Stimulated activated CD8-positive, alpha-beta memory T cell treated with anti-CD3 and anti-CD28 coated beads, Interleukin-7, amount 100 ng/mL, for 48 hours (primary cell): ENCODE measurements at regions not wholly inside any gene's neighbourhood (a gene's known extent, or its start where the extent isn't known, plus 50 kb on each side); places are given as distances from the start of the nearest gene placed in this dataset.
"Not testable (repeated sequence)": the region's sequence is repeated elsewhere in the genome, so short reads cannot be mapped to it uniquely, and the experiment has no call there.

Experiments
- DNase-seq, 2 donors: peaks; one replicate each; pipeline ENCODE4 v3.0.0-alpha.2; 2020; ENCODE audit warnings: low read depth in 1 of 2; ENCODE audit errors: extremely low read depth in 1 of 2

DNA sequence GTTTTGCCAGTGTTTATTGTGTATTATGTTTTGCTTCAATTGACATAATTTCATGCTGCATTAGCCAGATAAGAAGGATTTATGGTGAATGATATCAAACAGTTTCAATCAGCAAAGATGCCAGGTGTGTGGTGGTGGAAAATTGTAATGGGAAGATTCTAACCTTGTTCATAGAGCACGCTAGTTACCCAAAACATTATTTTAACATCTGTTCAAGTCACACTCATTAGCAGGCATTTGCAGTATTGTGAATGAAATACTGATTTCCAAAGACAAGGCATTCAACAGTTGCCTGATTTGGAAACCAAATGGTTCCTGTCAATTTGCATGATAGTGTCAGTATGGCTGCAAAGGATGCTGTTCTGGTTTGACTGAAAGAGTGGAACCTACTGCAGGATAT is 129.7 kb downstream of the EPC1 start:
- no peak for DNase-seq

GRCh38 chr10:32213838-32214237 is 133.1 kb downstream of the EPC1 start:
- DNase-seq: not testable (repeated sequence)

- no peak for DNase-seq
Measured at GRCh38 chr10:32211046-32211363, 136.0 kb downstream of the EPC1 start.

DNA sequence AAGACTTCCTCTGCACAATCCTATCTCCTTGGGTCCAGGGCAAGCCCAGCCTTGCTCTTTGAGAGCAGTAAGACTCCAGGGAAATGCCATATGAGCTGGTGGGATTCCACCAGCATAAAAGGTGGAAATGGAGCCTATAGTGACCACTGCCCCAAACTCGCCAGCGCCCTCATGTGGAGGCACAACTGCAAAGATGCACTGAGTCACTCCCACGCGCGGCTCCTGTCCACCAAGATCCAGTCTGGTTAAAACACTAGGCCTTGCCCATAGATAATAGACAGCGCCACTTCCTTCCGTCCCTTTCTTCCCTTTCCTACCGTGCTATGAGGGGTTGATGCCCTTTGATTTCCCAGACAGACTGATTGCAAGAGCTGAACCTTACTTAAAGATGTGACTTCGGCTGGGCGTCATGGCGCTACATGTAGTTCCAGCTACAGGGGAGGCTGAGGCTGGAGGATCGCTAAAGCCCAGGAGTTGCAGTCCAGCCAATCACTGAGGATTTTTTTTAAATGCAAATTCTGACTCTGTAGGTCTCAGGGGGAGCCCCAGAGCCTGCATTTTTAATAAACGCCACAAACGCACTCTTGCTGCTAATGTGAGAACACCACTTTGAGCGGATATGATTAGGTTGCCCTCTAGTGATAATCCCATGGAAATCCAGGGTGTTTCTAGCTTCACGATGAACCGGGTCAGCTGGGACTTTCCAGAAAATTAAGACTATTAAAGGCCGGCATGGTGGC is 136.5 kb downstream of the EPC1 start:
- peak in 1 of 2 donors; percentile 11 for DNase-seq

- not testable (repeated sequence) for DNase-seq
Measured at GRCh38 chr10:32208005-32208404, 139.0 kb downstream of the EPC1 start.

DNA sequence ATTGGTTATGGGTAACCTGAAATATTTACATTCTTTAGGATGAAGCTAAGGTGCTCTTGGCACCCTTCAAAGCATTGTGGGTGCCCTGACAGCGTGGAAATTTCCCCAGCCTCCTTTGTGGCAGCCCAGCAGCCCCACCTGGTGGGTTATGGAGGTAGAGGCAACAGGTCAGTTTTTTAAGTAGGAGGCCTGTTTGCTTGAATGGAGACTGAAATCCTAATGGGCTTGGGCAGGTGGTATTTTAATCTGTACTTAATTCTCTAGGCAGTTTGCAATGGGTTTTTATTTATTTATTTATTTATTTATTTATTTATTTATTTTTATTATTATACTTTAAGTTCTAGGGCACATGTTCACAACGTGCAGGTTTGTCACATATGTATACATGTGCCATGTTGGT is 139.4 kb downstream of the EPC1 start:
- DNase-seq: peak; percentile 10 to 26

DNA sequence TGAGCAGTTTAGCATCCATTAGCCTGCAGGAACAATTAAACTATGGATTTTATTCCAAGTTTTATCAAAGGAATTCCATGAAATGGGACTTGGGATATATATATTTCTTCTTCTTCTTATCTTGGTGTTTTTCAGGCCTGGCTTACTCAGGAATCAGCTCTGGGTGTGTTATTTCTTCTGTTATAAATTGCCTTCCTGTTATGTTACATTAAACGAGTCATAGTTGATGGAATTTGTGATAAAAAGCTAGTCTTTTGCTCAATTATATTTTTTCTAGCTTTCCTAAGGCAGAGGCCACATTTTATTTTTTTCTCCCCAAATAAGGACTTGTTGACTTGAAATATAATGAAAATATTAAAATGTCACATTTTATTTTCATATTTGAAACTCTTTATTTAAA is 141.3 kb downstream of the EPC1 start:
- no peak for DNase-seq

- DNase-seq: no peak
Measured at GRCh38 chr10:32204606-32205005, 142.4 kb downstream of the EPC1 start.

GRCh38 chr10:32199714-32200394 is 143.6 kb upstream of the KIF5B start:
- DNase-seq: no peak

DNA sequence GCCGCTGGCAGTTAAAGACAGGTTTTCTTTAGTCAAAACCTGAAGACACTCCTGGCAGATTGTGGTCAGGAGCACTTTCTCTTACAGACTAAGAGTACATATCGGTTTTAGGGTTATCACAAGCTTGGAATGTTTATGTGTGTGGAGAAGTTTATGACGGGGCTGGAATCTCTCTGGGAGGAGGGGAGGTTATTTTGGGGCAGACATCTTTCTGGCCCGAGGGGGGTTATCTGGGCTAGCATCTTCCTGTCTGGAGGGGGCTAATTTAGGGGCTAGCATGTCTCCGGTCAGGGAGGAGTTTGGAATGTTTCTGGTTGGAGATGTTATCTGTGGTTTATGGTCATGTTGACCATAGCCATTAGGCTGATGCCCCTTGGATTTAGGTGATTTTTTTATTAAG is 141.2 kb upstream of the KIF5B start:
- DNase-seq: no peak

DNA sequence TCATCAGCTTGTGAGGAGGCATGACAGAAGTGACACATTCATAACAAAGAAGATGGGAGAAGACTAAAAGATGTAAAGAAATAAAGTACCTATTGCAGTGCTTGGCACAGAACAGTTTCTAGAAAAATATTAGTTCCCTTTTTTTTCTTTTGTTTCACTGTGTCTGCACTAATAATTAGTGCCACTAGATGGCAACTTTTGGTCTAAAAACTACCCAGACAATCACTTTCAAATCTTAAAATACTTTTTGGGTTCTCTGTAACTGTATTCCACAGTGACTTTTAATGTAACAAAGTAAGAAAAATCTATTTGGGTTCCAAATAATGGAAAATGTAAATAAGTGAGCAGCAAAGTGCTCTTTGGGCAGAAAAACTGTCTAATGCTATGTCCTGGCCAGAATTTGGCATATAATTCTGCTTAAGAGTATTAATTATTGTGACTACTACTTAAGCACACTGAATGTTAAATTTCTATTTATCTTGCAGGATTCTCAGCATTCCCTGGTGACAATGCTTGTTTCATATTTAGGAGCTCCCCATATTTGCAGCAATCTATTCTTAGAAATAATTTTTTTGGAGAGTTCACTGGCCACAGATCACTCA is 134.8 kb upstream of the KIF5B start:
- DNase-seq: no peak

DNA sequence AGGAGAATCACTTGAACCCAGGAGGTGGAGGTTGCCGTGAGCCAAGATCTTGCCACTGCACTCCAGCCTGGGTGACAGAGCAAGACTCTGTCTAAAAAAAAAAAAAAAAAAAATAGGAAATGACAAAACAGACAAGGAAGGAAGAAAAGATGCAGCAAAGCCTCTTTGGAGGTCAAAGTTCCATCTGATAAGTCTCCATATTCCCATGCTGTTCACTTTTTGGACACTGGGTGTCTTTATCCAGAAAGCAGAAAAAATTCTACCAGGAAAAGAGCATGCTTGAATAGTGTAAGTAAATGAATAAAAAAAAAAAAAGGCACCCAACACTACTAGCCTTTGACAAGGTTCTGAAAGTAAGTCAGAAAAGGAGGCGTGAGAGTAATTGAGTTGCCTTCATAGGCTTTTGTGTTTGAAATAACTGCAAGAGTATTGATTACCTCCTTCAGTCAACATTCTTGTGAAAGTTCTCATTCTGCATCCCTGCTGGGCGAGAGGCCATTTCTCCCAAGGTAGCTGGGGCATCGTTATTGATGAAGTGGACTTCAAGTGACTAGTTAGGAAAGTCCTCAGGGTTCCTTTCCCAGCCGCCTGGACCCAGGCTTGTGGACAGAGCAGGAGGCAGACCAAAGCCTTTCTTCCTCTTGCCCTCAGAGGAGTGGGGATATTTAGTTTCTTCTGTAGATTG is 133.3 kb upstream of the KIF5B start:
- DNase-seq: no peak

- DNase-seq: not testable (repeated sequence)
Measured at GRCh38 chr10:32188601-32189000, 132.4 kb upstream of the KIF5B start.

GRCh38 chr10:32187686-32188085 is 131.5 kb upstream of the KIF5B start:
- DNase-seq: no peak

- DNase-seq: not testable (repeated sequence)
Measured at GRCh38 chr10:32183652-32184051, 127.4 kb upstream of the KIF5B start.

DNA sequence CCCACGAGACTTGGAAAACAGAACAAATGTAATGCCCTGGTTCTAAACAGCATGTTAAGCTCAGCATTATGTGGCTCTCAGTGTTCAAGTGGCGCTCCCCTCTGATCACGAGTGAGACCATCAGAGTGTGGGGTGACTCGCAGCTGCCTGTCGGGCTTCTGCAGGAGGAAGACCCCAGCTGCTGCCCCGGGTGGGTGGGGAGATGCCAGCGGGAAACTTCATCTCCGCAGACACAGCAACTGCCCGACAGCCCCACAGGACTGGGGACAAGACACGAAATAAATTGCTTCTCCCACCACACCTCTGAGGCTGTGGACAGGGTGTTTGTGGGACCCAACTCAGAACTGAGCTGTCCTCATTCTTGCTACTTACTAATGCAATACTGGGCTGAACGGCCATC is 126.3 kb upstream of the KIF5B start:
- DNase-seq: no peak

GRCh38 chr10:32180390-32181280 is 124.4 kb upstream of the KIF5B start:
- no peak for DNase-seq

DNA sequence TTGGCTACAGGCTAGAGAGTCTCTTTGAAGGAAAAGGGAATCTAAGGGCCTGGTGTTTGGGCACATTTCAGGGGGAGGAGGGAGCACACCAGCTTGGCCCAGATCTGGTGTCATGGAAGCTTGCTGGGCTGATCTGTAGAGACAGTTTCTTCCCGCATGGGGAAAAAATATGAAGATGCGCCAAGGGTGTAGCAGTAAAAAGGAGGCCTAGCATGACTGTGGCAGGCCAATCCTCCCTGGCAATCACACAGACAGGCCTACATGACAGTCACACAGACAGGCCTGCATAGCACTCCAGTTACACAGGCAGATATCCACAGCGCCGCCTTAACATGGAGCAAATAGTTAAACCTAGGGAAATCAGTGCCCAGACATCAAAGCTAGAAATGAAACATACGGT is 123.6 kb upstream of the KIF5B start:
- no peak for DNase-seq

DNA sequence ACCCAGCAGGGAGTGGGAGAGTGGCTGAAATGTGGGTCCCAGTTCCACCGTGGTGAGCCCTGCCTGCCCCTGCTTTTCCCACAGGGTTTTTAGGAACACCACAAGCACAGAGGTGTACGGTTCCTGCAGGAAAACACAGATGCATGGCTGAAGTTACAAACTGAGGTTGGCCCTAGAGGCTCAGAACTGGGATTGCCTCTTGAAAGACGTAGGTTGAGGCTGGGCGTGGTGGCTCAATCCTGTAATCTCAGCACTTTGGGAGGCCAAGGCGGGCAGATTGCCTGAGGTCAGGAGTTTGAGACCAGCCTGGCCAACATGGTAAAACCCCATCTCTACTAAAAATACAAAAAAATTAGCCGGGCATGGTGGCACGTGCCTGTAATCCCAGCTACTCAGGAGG is 121.4 kb upstream of the KIF5B start:
- not testable (repeated sequence) for DNase-seq

- no peak for DNase-seq
Measured at GRCh38 chr10:32175629-32176028, 119.4 kb upstream of the KIF5B start.
